GM12865 (cell line): ENCODE measurements at regions not wholly inside any gene's neighbourhood (a gene's known extent, or its start where the extent isn't known, plus 50 kb on each side); places are given as distances from the start of the nearest gene placed in this dataset.
A peak's percentile ranks its signal among the peaks of the same experiment; 100 is the strongest.

ENCODE experiments used
- DNase-seq: peaks from one replicate; pipeline ENCODE4 v3.0.0; 2010; ENCODE audit warnings: low read depth
- H3K4me3 ChIP-seq: 2 replicates; pipeline ENCODE4 v1.5.1; 2011; ENCODE audit warnings: mild to moderate bottlenecking, low read depth, low read length, control low read depth
- TF ChIP-seq, protein P1 (sequence below): IDR thresholded peaks from 2 replicates; pipeline ENCODE4 v1.5.1; 2011; ENCODE audit warnings: low read length, control low read depth, low read depth, inconsistent platforms; ENCODE audit not compliant: insufficient read depth; ENCODE audit errors: missing control alignments

DNA sequence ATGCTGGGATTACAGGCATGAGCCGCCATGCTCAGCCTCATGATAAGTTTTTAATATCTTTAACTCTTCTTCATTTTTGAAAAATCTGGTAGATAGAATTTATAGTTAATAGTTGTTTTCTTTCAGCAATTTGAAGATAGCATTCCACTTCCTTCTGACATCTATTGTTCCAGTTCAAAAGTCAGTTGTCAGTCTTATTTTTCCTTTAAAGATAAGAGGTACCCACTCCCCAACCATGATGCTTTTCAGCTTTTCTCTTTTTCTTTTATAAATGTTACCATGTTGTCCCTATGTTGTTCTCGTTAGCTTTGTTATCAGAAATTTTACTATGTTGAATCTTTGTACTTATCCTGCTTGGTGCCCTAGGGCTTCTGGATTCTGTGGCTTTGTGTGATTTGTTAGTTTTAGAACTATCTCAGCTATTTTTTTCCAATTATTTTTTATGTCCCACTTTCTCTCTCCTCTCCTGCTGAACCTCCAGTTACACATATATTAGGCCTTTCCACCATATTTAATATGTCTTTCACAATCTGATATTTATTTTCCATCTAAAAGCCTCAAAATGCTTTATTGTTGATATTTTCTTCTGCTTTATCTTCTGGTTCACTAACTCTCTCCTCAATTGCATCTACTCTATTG lies 181.6 kb upstream of the FOXN3 start:
- no peak overlapping the region for H3K4me3 ChIP-seq
- DNase-seq: peak; percentile 16
- TF ChIP-seq, protein P1, sequence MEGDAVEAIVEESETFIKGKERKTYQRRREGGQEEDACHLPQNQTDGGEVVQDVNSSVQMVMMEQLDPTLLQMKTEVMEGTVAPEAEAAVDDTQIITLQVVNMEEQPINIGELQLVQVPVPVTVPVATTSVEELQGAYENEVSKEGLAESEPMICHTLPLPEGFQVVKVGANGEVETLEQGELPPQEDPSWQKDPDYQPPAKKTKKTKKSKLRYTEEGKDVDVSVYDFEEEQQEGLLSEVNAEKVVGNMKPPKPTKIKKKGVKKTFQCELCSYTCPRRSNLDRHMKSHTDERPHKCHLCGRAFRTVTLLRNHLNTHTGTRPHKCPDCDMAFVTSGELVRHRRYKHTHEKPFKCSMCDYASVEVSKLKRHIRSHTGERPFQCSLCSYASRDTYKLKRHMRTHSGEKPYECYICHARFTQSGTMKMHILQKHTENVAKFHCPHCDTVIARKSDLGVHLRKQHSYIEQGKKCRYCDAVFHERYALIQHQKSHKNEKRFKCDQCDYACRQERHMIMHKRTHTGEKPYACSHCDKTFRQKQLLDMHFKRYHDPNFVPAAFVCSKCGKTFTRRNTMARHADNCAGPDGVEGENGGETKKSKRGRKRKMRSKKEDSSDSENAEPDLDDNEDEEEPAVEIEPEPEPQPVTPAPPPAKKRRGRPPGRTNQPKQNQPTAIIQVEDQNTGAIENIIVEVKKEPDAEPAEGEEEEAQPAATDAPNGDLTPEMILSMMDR: no peak

DNA sequence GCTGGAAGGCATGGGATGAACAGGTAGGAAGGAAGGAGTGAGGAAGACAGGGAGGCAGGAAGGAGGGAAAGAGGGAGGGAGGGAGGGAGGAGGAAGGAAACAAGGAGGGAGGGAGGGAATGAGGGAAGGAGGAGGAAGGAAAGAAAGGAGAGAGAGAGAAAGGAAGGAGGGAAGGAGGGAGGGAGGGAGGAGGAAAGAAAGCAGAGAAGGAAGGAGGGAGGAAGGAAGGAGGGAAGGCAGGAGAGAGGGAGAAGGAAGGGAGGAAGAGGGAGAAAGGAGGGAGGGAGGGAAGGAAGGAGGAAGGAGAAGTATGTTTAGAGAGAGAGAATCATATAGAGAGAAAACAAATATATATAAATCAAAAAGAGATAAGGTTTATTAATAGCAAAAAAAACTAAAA lies 175.9 kb upstream of the FOXN3 start:
- TF ChIP-seq, protein P1: no peak
- no peak for DNase-seq
- H3K4me3 ChIP-seq: no peak overlapping the region

DNA sequence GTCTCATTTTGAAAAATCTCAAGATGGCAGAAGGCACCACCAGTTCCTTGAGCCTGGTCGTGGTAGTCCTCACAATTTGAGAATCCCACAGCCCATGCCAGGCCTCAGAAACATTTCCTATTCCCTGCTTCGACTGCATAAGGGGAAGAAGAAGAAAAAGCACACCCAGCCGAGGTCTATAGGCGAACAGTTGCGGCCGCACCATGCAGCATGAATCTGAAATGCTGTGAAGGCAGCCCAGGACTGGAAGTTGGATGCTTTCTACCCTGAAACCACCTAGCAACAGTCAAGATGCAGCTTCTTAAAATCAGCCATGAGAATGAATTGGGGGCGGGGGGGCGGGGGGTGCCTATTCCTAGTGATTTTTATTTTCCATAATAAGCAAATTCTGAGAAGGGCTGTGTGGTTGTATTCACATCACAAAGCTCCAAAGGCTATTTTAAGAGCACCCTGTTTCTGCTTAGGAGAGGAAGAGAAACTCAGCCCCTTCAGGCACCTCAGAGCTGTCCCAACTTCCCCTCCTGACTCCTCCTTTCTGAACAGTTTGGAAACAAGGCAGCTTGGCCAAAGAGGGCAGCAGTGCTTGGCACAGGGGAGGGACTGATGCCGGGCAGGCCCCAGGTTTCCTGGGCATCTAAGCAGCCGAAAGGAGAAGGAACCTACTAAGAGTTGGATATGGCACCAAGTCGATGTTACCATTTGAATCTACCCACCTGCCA lies 172.5 kb upstream of the FOXN3 start:
- peak; percentile 23 for DNase-seq
- TF ChIP-seq, protein P1: no peak
- H3K4me3 ChIP-seq: no peak overlapping the region

DNA sequence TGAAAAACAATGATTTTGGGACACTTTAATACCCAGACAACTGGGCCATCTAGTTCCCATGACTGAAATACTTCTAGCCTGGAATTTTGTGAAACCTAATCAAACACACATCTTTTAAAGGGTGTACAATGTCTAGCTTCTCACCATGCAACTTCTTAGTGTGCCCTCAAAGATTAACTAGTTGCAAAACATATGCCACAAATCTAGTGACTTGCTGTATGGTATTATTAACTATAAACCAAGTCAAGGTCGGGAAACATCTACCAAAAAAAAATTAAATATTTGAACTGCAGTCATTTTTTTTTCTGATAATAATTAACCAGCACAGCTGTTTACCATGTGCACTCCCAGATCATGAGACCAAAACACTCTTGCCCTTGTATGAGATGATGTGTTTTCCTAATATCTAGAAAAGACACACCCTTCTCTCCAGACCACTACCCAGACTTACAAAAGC lies 171.8 kb upstream of the FOXN3 start:
- TF ChIP-seq, protein P1: no peak
- H3K4me3 ChIP-seq: no peak overlapping the region
- DNase-seq: no peak

DNA sequence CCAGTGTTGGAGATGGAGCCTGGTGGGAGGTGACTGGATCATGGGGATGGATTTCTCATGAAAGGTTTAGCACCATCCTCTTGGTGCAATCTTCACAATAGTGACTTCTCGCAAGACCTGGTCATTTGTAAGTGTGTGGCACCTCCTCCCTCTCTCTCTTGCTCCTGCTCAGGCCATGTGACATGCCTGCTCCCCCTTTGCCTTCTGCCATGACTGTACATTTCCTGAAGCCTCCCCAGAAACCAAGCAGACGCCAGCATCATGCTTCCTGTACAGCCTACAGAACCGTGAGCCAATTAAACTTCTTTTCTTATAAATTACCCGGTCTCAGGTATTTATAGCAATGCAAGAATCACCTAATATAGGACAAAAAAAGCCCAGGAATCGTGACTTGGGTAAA lies 171.0 kb upstream of the FOXN3 start:
- no peak overlapping the region for H3K4me3 ChIP-seq
- DNase-seq: no peak
- TF ChIP-seq, protein P1: no peak

DNA sequence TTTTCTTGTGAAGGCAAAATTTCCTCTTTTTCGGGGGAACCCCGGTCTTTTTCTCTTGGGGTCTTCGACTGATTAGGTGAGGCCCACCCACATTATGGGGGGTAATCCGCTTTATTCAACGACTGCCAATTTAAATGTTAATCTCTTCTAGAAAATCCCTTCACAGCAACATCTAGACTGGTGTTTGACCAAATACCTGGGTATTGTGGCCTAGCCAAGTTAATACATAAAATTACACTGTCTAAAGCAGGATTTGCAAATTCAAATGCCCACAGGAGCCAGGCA lies 170.0 kb upstream of the FOXN3 start:
- TF ChIP-seq, protein P1: no peak
- DNase-seq: no peak

More for the DNA sequence above, 170.0 kb upstream of the FOXN3 start:
- no peak overlapping the region for H3K4me3 ChIP-seq
